ENCODE measurements at regions not wholly inside any gene's neighbourhood (a gene's known extent, or its start where the extent isn't known, plus 50 kb on each side); places are given as distances from the start of the nearest gene placed in this dataset.

- TF ChIP-seq CTCF (IDR thresholded peaks at IDR 0.05; ENCODE audit: low read depth, low read length) (no peak), EZH2phosphoT487 (IDR thresholded peaks at IDR 0.05; ENCODE audit: low read depth) (no peak)
These were observed 98.6 kb upstream of the PAPPA2 start for GRCh38 chr1:176364236-176364905.

Measured in OCI-LY3 (cell line).